ENCODE measurements at regions not wholly inside any gene's neighbourhood (a gene's known extent, or its start where the extent isn't known, plus 50 kb on each side); places are given as distances from the start of the nearest gene placed in this dataset.

DNA sequence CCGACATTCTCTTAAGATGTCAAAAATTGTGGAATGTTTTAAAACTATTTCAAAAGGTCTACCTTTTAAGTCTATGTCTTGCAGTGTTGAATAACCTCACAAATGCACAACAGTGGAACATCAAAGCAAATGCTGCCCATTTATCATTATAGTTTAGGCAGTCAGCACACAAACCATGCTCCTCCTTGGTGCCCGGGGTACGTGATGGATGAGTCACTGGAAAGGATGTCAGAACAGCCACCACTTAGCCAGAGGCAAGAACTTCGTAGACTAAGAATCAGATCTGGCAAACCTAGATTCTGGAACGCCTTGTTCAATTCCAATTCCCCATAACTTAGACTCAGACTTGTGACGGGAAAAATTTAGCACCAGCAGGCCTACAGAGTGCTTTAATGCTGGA, 343.6 kb downstream of the FGF9 start:
- TF ChIP-seq, protein P1, sequence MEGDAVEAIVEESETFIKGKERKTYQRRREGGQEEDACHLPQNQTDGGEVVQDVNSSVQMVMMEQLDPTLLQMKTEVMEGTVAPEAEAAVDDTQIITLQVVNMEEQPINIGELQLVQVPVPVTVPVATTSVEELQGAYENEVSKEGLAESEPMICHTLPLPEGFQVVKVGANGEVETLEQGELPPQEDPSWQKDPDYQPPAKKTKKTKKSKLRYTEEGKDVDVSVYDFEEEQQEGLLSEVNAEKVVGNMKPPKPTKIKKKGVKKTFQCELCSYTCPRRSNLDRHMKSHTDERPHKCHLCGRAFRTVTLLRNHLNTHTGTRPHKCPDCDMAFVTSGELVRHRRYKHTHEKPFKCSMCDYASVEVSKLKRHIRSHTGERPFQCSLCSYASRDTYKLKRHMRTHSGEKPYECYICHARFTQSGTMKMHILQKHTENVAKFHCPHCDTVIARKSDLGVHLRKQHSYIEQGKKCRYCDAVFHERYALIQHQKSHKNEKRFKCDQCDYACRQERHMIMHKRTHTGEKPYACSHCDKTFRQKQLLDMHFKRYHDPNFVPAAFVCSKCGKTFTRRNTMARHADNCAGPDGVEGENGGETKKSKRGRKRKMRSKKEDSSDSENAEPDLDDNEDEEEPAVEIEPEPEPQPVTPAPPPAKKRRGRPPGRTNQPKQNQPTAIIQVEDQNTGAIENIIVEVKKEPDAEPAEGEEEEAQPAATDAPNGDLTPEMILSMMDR (IDR thresholded peaks at IDR 0.05; ENCODE audit: low read length, missing control alignments), result no peak
- no peak for DNase-seq (ENCODE audit: low read depth)

DNA sequence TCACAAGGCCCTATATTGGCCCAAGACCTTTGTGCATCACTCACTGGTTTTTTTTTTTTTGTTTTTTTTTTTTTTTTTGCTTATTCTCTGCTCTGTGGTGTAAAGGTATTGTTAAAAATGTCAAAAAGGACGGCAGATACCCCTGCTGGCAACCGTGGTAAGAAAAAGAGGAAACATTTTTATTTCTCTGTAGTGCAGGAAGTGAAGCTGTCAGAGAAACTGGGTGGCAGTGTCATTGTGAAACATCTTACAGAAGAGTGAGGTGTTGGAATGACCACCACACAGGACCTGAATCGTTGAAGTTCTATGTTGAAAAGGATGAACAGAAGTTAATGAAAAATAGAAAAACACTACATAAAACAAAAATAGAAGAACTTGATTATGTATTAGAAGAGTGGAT, 346.4 kb downstream of the FGF9 start:
- H3K4me3 ChIP-seq (replicated peaks; ENCODE audit: low read depth, low read length), result no peak overlapping the region
- no peak for DNase-seq (ENCODE audit: low read depth)
- TF ChIP-seq, protein P1 (IDR thresholded peaks at IDR 0.05; ENCODE audit: low read length, missing control alignments), result no peak

More for the DNA sequence above, 343.6 kb downstream of the FGF9 start:
- no peak overlapping the region for H3K4me3 ChIP-seq (replicated peaks; ENCODE audit: low read depth, low read length)

DNA sequence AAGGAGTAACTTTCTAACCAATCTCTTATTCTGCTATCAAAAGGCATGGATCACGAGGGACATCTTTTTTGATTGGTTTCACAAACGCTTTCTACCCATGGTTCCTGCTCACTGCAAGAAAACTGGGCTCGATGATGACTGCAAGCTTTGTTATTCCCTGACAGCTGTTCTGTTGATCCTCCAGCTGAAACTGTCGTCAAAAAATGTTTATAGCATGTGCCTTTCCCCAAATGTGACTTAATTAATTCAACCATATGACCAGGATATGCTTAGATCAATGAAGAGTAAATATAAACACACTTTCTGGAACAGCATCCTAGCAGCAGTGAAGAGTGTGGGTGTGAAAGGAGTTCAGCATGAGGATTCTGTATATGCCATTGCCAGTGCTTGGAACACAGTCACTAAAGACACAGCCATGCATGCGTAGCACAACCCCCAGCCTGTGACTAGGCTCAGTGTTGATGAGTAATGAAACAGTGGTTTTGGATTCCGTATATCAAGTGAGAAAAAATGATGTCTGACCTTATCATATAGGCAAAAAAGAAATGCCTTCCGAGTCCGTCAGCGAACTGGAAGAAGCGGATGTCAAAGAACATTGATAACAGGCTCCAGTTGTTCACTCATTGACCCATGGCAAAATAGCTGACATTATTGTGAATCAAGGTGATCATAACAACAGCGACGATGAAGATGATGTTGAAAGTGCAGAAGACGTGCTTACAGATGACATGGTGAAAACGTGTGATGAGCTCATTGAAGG, 347.4 kb downstream of the FGF9 start:
- DNase-seq (ENCODE audit: low read depth), result no peak
- TF ChIP-seq, protein P1 (IDR thresholded peaks at IDR 0.05; ENCODE audit: low read length, missing control alignments), result no peak

DNA sequence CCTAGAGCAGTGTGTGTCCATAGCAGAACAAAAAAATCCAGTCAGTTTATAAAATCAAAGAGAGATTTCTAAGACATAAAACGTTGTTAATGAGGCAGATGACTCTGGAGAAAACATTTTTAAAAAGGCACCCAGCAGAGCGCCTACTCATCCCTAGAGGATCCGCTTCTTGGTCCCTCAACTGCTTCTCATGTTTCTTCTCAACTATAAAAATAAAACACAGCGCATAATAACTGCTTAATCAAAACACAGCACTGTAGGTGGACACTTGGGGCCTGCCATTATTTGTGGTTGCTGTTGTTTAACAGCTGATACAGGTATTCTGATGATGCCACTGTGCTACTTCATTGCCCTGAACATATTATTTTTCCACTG, 347.9 kb downstream of the FGF9 start:
- TF ChIP-seq, protein P1 (IDR thresholded peaks at IDR 0.05; ENCODE audit: low read length, missing control alignments), result no peak
- DNase-seq (ENCODE audit: low read depth), result no peak
- H3K4me3 ChIP-seq (replicated peaks; ENCODE audit: low read depth, low read length), result no peak overlapping the region

More for the DNA sequence above, 347.4 kb downstream of the FGF9 start:
- no peak overlapping the region for H3K4me3 ChIP-seq (replicated peaks; ENCODE audit: low read depth, low read length)

DNA sequence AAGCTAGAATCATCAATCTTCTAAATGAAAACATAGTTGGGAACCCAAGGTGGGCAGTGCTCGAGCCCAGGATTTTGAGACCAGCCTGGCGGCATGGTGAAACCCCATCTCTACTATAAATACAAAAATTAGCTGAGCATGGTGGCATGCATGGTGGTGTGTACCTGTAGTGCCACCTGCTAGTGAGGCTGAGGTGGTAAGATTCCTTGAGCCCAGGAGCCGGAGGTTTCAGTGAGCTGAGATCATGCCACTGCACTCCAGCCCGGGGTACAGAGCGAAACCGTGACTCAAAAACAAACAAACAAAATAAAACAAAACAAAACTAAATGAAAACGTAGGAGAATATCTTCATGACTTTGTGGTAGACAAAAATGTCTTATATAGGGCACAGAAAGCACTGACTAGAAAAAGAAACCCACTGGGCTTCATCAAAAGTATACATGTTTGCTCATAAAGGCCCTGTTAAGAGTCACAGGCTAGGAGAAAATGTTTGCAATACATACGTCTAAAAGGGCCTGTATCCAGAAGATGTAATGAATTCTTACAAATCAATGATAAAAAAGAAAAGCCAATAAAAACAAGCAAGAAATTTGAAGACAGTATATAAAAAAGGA, 353.6 kb downstream of the FGF9 start:
- DNase-seq (ENCODE audit: low read depth), result no peak
- H3K4me3 ChIP-seq (replicated peaks; ENCODE audit: low read depth, low read length), result no peak overlapping the region
- TF ChIP-seq, protein P1 (IDR thresholded peaks at IDR 0.05; ENCODE audit: low read length, missing control alignments), result no peak

DNA sequence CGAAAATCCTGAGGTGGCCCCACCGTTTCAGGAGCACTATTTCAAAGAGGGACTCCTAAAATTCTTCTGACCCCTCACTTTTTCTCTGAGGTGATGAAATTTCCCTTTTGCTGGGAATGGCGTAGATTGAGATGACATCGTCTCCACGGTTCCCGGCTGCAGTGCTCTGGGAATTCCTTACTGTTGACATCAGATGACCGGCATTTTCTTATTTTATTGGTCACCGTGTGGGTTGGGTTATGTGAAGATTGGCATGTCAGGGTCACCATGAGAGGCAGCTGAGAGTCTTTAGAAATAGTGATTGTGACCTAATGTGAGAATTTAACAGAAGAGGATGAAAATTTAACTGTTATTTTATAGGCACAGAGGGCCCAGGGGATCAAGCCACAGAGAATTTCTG, 356.7 kb downstream of the FGF9 start:
- no peak for DNase-seq (ENCODE audit: low read depth)
- no peak overlapping the region for H3K4me3 ChIP-seq (replicated peaks; ENCODE audit: low read depth, low read length)
- TF ChIP-seq, protein P1 (IDR thresholded peaks at IDR 0.05; ENCODE audit: low read length, missing control alignments), result no peak
